ENCODE measurements at regions not wholly inside any gene's neighbourhood (a gene's known extent, or its start where the extent isn't known, plus 50 kb on each side); places are given as distances from the start of the nearest gene placed in this dataset.

DNA sequence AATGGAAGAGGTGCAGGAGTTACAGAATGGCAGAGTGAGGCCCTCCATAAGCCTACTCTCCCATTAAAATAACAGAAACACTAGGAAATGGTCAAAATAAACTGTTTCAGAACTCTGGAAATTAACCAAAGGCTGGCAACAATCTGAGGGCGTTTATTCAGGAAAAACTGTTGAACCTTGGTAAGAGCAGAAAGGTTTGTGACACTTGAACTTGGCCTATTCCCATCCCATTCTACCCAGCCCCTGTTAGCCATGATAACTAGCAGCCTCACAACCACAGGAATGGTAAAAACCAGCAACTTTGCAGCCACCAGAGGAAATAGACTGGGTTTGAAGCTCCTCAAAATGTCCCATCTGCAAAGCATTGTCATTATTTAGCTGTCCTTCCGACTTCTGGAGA lies 256.8 kb downstream of the RHOU start:
- Histone ChIP-seq H3K4me3 (ENCODE audit: low read length) (no peak overlapping the region), H3K27ac (ENCODE audit: low read length) (no peak overlapping the region), H3K4me1 (ENCODE audit: low read length) (no peaks in the 10 kb centered on the region; the same call in 1 of the 2 replicates), H3K4me2 (ENCODE audit: low read length) (no peak overlapping the region), H3K27me3 (ENCODE audit: low read depth, low read length) (peaks cover 39% of the 10 kb centered on the region), H3K9ac (ENCODE audit: low read length) (no peak overlapping the region), H4K20me1 (ENCODE audit: insufficient read depth, low read length) (no peaks in the 10 kb centered on the region), H3K36me3 (replicated peaks; ENCODE audit: low read depth, low read length) (no peaks in the 10 kb centered on the region), H3K79me2 (ENCODE audit: low read length) (no peaks in the 10 kb centered on the region), H2AFZ (ENCODE audit: low read depth, low read length) (no peak overlapping the region), H3K9me3 (ENCODE audit: insufficient read depth, low read length) (no peaks in the 10 kb centered on the region)
- TF ChIP-seq EZH2phosphoT487 (IDR thresholded peaks at IDR 0.05; ENCODE audit: low read depth) = no peak
- TF ChIP-seq, protein P1, sequence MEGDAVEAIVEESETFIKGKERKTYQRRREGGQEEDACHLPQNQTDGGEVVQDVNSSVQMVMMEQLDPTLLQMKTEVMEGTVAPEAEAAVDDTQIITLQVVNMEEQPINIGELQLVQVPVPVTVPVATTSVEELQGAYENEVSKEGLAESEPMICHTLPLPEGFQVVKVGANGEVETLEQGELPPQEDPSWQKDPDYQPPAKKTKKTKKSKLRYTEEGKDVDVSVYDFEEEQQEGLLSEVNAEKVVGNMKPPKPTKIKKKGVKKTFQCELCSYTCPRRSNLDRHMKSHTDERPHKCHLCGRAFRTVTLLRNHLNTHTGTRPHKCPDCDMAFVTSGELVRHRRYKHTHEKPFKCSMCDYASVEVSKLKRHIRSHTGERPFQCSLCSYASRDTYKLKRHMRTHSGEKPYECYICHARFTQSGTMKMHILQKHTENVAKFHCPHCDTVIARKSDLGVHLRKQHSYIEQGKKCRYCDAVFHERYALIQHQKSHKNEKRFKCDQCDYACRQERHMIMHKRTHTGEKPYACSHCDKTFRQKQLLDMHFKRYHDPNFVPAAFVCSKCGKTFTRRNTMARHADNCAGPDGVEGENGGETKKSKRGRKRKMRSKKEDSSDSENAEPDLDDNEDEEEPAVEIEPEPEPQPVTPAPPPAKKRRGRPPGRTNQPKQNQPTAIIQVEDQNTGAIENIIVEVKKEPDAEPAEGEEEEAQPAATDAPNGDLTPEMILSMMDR (IDR thresholded peaks at IDR 0.05; ENCODE audit: low read depth, low read length) = no peak

DNA sequence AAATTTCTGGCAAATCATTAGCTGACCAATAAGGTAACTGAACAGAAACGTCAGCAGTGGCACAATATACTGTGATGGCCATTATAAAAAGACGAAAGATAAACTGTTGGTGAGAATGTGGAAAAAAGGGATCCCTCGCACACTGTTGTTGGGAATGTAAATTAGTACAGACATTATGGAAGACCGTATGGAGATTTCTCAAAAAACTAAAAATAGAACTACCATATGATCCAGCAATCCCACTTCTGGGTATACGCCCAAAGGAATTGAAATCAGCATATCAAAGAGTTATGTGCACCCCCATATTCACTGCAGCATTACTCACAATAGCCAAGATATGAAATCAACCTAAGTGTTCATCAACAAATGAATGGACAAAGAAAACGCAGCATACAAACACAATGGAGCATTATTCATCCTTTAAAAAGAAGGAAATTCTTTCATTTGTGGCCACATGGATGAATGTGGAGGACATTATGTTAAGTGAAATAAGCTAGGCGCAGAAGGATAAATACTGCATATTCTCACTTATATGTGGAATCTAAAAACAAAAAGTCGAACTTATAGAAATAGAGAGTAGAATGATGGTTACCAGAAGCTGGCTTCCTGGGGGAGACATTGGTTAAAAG lies 257.7 kb downstream of the RHOU start:
- Histone ChIP-seq H3K4me2 (ENCODE audit: low read length) (no peak overlapping the region), H3K4me1 (ENCODE audit: low read length) (no peaks in the 10 kb centered on the region; the same call in 1 of the 2 replicates), H4K20me1 (ENCODE audit: insufficient read depth, low read length) (no peaks in the 10 kb centered on the region), H3K4me3 (ENCODE audit: low read length) (no peak overlapping the region), H3K27ac (ENCODE audit: low read length) (no peak overlapping the region), H3K9ac (ENCODE audit: low read length) (no peak overlapping the region), H3K9me3 (ENCODE audit: insufficient read depth, low read length) (no peaks in the 10 kb centered on the region), H3K27me3 (ENCODE audit: low read depth, low read length) (peaks cover 39% of the 10 kb centered on the region), H3K79me2 (ENCODE audit: low read length) (no peaks in the 10 kb centered on the region), H3K36me3 (replicated peaks; ENCODE audit: low read depth, low read length) (no peaks in the 10 kb centered on the region), H2AFZ (ENCODE audit: low read depth, low read length) (no peak overlapping the region)
- TF ChIP-seq EZH2phosphoT487 (IDR thresholded peaks at IDR 0.05; ENCODE audit: low read depth) = no peak
- TF ChIP-seq, protein P1 (IDR thresholded peaks at IDR 0.05; ENCODE audit: low read depth, low read length) = no peak

DNA sequence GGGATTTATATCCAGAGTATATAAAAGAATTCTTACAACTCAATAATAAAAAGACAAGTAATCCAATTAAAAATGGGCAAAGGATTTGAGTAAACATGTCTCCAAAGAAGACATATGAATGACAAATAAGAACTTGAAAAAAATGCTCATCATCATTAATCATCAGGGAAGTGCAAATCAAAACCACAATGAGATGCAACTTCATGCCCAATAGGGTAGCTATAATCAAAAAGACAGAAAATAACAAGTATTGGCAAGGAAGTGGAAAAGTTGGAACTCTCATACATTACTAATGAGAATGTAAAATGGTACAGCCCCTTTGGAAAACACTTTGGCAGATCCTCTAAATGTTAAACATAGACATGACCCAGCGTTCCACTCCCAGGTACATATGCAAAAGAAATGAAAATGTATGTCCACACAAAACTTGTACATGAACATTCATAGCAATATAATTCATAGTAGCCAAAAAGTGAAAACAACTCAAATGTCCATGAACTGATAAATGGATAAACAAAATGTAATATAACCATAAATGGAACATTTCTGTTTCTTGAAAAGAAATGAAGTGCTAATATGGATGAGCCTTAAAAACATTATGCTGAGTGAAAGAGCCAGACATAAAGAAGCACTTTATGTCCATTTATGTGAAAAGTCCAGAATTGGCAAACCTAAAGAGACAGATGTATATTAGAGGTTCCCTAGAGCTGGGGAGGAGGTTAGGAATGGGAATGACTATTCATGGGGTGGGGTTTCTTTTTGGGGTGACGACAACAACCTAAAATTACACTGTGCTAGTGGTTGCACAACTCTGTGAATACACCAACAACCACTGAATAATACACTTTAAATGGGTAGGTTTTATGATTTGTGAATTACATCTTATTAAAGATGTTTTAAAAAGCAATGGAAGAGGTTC lies 259.7 kb downstream of the RHOU start:
- H2AFZ ChIP-seq (ENCODE audit: low read depth, low read length) = no peak overlapping the region
- no peaks in the 10 kb centered on the region for H4K20me1 ChIP-seq (ENCODE audit: insufficient read depth, low read length)
- no peaks in the 10 kb centered on the region for H3K36me3 ChIP-seq (replicated peaks; ENCODE audit: low read depth, low read length)
- no peaks in the 10 kb centered on the region for H3K79me2 ChIP-seq (ENCODE audit: low read length)
- no peak overlapping the region for H3K9ac ChIP-seq (ENCODE audit: low read length)
- TF ChIP-seq, protein P1 (IDR thresholded peaks at IDR 0.05; ENCODE audit: low read depth, low read length) = no peak
- no peak for TF ChIP-seq EZH2phosphoT487 (IDR thresholded peaks at IDR 0.05; ENCODE audit: low read depth)
- H3K9me3 ChIP-seq (ENCODE audit: insufficient read depth, low read length) = no peaks in the 10 kb centered on the region
- no peak overlapping the region for H3K27ac ChIP-seq (ENCODE audit: low read length)
- H3K4me1 ChIP-seq (ENCODE audit: low read length) = no peaks in the 10 kb centered on the region; the same call in 1 of the 2 replicates
- H3K27me3 ChIP-seq (ENCODE audit: low read depth, low read length) = peaks cover 47% of the 10 kb centered on the region
- H3K4me2 ChIP-seq (ENCODE audit: low read length) = no peak overlapping the region
- no peak overlapping the region for H3K4me3 ChIP-seq (ENCODE audit: low read length)

DNA sequence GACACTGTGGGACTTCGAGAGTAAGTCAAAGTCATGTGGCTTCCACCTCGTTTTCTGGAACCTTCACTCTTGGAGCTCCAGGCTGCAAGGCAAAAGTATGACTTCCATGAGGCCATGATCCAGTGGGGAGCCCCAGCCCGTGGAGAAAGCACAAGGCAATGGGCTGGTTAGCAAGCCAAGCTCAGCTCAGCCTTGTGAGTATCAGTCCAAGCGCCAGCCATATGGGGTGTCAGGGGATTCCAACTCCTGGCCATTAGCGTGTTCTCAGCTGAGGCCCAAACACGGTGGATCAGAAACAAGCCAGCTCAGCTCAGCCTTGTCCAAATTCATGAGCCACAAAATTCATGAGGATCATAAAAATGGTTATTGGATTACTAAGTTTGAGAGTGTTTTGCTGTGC lies 261.0 kb downstream of the RHOU start:
- Histone ChIP-seq H3K36me3 (replicated peaks; ENCODE audit: low read depth, low read length) (no peaks in the 10 kb centered on the region), H3K79me2 (ENCODE audit: low read length) (no peaks in the 10 kb centered on the region), H3K27ac (ENCODE audit: low read length) (no peak overlapping the region), H3K4me1 (ENCODE audit: low read length) (no peaks in the 10 kb centered on the region), H4K20me1 (ENCODE audit: insufficient read depth, low read length) (no peaks in the 10 kb centered on the region), H3K27me3 (ENCODE audit: low read depth, low read length) (peaks cover 49% of the 10 kb centered on the region), H3K4me3 (ENCODE audit: low read length) (no peak overlapping the region), H3K4me2 (ENCODE audit: low read length) (no peak overlapping the region), H2AFZ (ENCODE audit: low read depth, low read length) (no peak overlapping the region), H3K9me3 (ENCODE audit: insufficient read depth, low read length) (no peaks in the 10 kb centered on the region), H3K9ac (ENCODE audit: low read length) (no peak overlapping the region)
- no peak for TF ChIP-seq EZH2phosphoT487 (IDR thresholded peaks at IDR 0.05; ENCODE audit: low read depth)
- TF ChIP-seq, protein P1 (IDR thresholded peaks at IDR 0.05; ENCODE audit: low read depth, low read length) = no peak

All from OCI-LY3 (cell line).